Activated CD8-positive, alpha-beta T cell treated with anti-CD3 and anti-CD28 coated beads, Interleukin-2, amount 10 ng/mL, durations not matched to agents 7 days and 5 days (primary cell): ENCODE measurements at regions not wholly inside any gene's neighbourhood (a gene's known extent, or its start where the extent isn't known, plus 50 kb on each side); places are given as distances from the start of the nearest gene placed in this dataset.

Source experiments
- ATAC-seq: fragments of 150-1000 bp; cut with Tn5 transposase; one replicate; pipeline ENCODE4 v1.10.0; 2021; ENCODE audit warnings: moderate library complexity
- CTCF ChIA-PET: fragments of 350-600 bp; sonication (Branson Sonifier 250); formaldehyde crosslinking; loops from one replicate; lab custom pipeline; 2021; ENCODE audit warnings: antibody characterized with exemption; lab: Charles Lee
- POLR2A ChIA-PET: fragments of 350-600 bp; sonication (Branson Sonifier 250); formaldehyde crosslinking; loops from one replicate; lab custom pipeline; 2021; ENCODE audit warnings: antibody characterized with exemption; lab: Charles Lee
- DNase-seq: peaks from one replicate; pipeline ENCODE4 v3.0.0-alpha.2; 2020
- H3K27ac Mint-ChIP-seq: one replicate; pipeline ENCODE4 v1.8.0; 2021; ENCODE audit warnings: mild to moderate bottlenecking, mixed read lengths
- H3K27me3 Mint-ChIP-seq: one replicate; pipeline ENCODE4 v1.8.0; 2021; ENCODE audit warnings: low read depth, mixed read lengths
- H3K36me3 Mint-ChIP-seq: one replicate; pipeline ENCODE4 v1.8.0; 2021; ENCODE audit warnings: low read depth, mixed read lengths
- H3K4me1 Mint-ChIP-seq: one replicate; pipeline ENCODE4 v1.8.0; 2021; ENCODE audit warnings: low read depth, mixed read lengths
- H3K4me3 Mint-ChIP-seq: one replicate; pipeline ENCODE4 v1.8.0; 2021; ENCODE audit warnings: mild to moderate bottlenecking, mixed read lengths
- H3K9me3 Mint-ChIP-seq: one replicate; pipeline ENCODE4 v1.8.0; 2022; ENCODE audit warnings: mixed read lengths; ENCODE audit not compliant: insufficient read depth

- Mint-ChIP-seq H3K4me1 (peaks cover 6% of the 10 kb centered on the region), H3K27ac (no peak overlapping the region), H3K4me3 (no peak overlapping the region), H3K27me3 (peaks cover 9% of the 10 kb centered on the region), H3K36me3 (no peaks in the 10 kb centered on the region), H3K9me3 (no peaks in the 10 kb centered on the region)
- ATAC-seq (no peak), DNase-seq (no peak)
- ChIA-PET POLR2A (no interaction called here), CTCF (interaction anchor here (0.7 kb wide), 1 partner anchor 10 kb away, joined by 3 read pairs; no protein-coding TSS in a partner anchor)
These were observed 163.3 kb upstream of the MBNL1 start for GRCh38 chr3:152105446-152105845.

DNA sequence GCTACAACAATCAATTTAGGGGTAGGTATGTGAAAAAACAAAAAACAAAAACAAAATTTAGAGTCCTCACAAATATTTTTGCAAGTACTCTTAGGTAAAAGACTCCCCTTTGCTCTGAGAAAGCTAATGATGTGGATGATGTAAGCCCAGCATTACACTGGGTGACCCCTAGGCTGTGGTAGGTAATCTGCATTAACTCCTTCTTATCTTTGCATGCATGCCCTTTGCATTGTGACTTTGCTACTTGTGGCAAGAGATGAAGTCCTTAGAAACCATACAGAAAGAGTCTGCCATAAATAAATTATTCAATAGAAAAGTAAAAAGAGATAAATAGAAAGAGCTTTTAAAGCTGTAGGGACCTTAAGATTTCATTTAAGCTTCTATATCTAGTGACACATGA lies 159.7 kb upstream of the MBNL1 start:
- no peaks in the 10 kb centered on the region for H3K36me3 Mint-ChIP-seq
- H3K9me3 Mint-ChIP-seq: no peaks in the 10 kb centered on the region
- no peaks in the 10 kb centered on the region for H3K4me1 Mint-ChIP-seq
- no peak overlapping the region for H3K4me3 Mint-ChIP-seq
- no peak overlapping the region for H3K27ac Mint-ChIP-seq
- ATAC-seq: no peak
- DNase-seq: no peak
- ChIA-PET CTCF (interaction anchor here (1.0 kb wide), 1 partner anchor 9 kb away, joined by 3 read pairs; no protein-coding TSS in a partner anchor), POLR2A (no interaction called here)
- H3K27me3 Mint-ChIP-seq: peaks cover 8% of the 10 kb centered on the region

- Mint-ChIP-seq H3K4me1 (no peaks in the 10 kb centered on the region), H3K27me3 (peaks cover 10% of the 10 kb centered on the region), H3K36me3 (no peaks in the 10 kb centered on the region), H3K9me3 (no peaks in the 10 kb centered on the region), H3K27ac (no peak overlapping the region), H3K4me3 (no peak overlapping the region)
- ChIA-PET POLR2A (interaction anchor here (0.5 kb wide), 1 partner anchor 202 kb away, joined by 4 read pairs; no protein-coding TSS in a partner anchor), CTCF (interaction anchor here (0.8 kb wide), 1 partner anchor 15 kb away, joined by 3 read pairs; no protein-coding TSS in a partner anchor)
- DNase-seq (no peak), ATAC-seq (no peak)
These were observed 155.3 kb upstream of the MBNL1 start for GRCh38 chr3:152113413-152113812.

DNA sequence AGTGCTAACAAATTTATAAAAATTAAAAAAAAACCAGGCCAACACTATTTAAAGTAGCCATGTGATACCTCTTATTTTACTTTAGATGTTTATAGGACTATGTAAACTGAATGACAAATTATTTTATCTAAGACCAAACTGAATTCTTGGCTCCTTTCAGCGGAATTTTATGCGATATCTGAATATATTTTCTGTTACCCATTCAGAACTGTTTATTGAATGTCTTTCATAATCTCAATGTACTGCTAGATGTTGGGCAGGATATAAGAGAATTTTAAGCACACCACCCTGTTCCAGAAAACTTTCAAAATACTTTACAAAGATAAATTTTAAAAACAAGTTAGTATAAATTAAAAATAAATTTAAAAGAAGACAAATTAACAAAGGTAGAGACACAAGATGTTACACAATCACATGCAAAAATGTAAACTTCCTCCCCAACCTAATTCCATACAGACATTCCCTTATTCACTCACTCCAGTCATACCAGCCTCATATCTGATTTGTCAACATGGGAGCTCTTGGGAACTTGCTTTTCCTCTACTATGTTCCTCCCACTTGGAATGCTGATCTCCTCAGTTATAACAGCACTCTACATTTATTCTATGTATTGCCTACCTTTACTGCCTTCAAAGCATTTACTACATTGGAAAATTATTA lies 154.6 kb upstream of the MBNL1 start:
- POLR2A ChIA-PET: no interaction called here
- Mint-ChIP-seq H3K9me3 (no peaks in the 10 kb centered on the region), H3K36me3 (no peaks in the 10 kb centered on the region), H3K27me3 (peaks cover 10% of the 10 kb centered on the region), H3K27ac (no peak overlapping the region), H3K4me1 (no peaks in the 10 kb centered on the region), H3K4me3 (no peak overlapping the region)
- ATAC-seq (no peak), DNase-seq (no peak)
- CTCF ChIA-PET: interaction anchor here (0.8 kb wide), 1 partner anchor 14 kb away, joined by 3 read pairs; no protein-coding TSS in a partner anchor

DNA sequence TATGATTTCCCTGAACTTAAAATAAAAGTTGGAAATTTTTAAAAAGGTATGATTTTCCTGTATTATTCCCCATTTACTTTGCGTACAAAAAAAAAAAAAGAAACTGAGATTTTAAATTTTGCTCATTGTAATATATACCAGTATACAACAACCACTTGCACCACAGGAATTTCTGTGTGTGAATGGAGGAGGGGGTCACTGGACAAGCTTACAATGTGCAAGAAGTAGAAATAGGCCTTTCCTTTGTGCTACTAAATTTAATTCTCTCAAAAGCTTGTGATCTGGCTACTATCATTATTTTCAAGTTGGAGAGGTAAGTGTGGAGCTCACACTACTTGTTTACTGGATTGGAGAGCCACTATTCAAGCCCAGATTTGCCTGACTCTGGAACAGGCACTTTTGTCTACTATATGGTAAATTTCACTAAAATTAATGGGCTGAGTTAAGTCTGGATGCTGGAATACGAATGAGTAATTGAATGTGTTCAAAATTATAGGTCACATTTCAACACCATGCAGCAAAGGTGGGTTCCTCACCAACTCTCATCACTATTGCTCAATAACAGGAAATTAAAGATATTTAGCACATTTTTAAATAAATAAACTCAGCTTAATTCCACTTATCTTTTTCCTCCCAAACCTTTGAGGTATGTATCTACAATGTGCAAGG lies 148.0 kb upstream of the MBNL1 start:
- POLR2A ChIA-PET: no interaction called here

GRCh38 chr3:152121270-152121636 lies 147.5 kb upstream of the MBNL1 start:
- Mint-ChIP-seq H3K4me1 (peaks cover 3% of the 10 kb centered on the region), H3K4me3 (no peak overlapping the region), H3K27ac (no peak overlapping the region), H3K27me3 (no peaks in the 10 kb centered on the region), H3K36me3 (no peaks in the 10 kb centered on the region), H3K9me3 (no peaks in the 10 kb centered on the region)
- DNase-seq: no peak
- ChIA-PET POLR2A (no interaction called here), CTCF (interaction anchor here (1.5 kb wide), 1 partner anchor 39 kb away, joined by 4 read pairs; no protein-coding TSS in a partner anchor)
- no peak for ATAC-seq

More for the DNA sequence above, 148.0 kb upstream of the MBNL1 start:
- Mint-ChIP-seq H3K36me3 (no peaks in the 10 kb centered on the region), H3K4me3 (no peak overlapping the region), H3K4me1 (peaks cover 3% of the 10 kb centered on the region), H3K9me3 (no peaks in the 10 kb centered on the region), H3K27me3 (peaks cover 1% of the 10 kb centered on the region), H3K27ac (no peak overlapping the region)
- no peak for DNase-seq
- CTCF ChIA-PET: interaction anchor here (1.5 kb wide), 1 partner anchor 40 kb away, joined by 4 read pairs; no protein-coding TSS in a partner anchor
- ATAC-seq: no peak

- Mint-ChIP-seq H3K4me3 (no peak overlapping the region), H3K27ac (no peak overlapping the region), H3K36me3 (no peaks in the 10 kb centered on the region), H3K9me3 (no peaks in the 10 kb centered on the region), H3K27me3 (peaks cover 2% of the 10 kb centered on the region), H3K4me1 (peaks cover 8% of the 10 kb centered on the region)
- CTCF ChIA-PET: no interaction called here
- no peak for ATAC-seq
- DNase-seq: no peak
- POLR2A ChIA-PET: no interaction called here
These were observed 145.9 kb upstream of the MBNL1 start for GRCh38 chr3:152122851-152123250.

GRCh38 chr3:152123457-152123856 lies 145.3 kb upstream of the MBNL1 start:
- H3K27me3 Mint-ChIP-seq: peaks cover 2% of the 10 kb centered on the region
- H3K9me3 Mint-ChIP-seq: no peaks in the 10 kb centered on the region
- ChIA-PET CTCF (no interaction called here), POLR2A (no interaction called here)
- H3K4me3 Mint-ChIP-seq: no peak overlapping the region
- H3K27ac Mint-ChIP-seq: no peak overlapping the region
- no peaks in the 10 kb centered on the region for H3K36me3 Mint-ChIP-seq
- H3K4me1 Mint-ChIP-seq: peaks cover 8% of the 10 kb centered on the region
- DNase-seq: no peak
- no peak for ATAC-seq

- CTCF ChIA-PET: interaction anchor here (1.6 kb wide), 1 partner anchor 14 kb away, joined by 4 read pairs; no protein-coding TSS in a partner anchor
- ATAC-seq (no peak), DNase-seq (no peak)
- Mint-ChIP-seq H3K4me1 (peaks cover 5% of the 10 kb centered on the region), H3K4me3 (no peak overlapping the region), H3K27ac (no peak overlapping the region), H3K9me3 (no peaks in the 10 kb centered on the region), H3K27me3 (peaks cover 2% of the 10 kb centered on the region), H3K36me3 (no peaks in the 10 kb centered on the region)
- POLR2A ChIA-PET: no interaction called here
These were observed 142.5 kb upstream of the MBNL1 start for GRCh38 chr3:152126260-152126659.

DNA sequence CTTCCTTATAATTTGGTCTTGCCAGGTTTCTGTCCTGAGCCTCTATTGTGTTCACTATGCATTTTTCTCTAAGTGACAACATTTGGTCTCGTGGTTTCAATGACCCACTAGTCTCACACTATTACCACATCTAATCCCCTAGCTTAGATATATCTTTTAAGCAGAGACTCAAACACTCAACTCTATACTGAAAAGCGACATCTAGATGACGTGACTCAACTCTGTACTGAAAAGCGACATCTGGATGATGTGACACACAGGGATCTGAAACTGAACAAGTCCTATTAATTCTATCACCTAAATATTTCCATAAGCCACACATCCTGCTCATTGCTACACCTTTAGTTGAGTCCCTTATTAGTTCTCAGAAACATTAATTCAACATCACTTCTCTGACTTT lies 141.7 kb upstream of the MBNL1 start:
- DNase-seq (no peak), ATAC-seq (peak; percentile 39)
- Mint-ChIP-seq H3K36me3 (no peaks in the 10 kb centered on the region), H3K4me1 (peaks cover 5% of the 10 kb centered on the region), H3K4me3 (no peak overlapping the region), H3K27me3 (peaks cover 2% of the 10 kb centered on the region), H3K9me3 (no peaks in the 10 kb centered on the region), H3K27ac (no peak overlapping the region)
- ChIA-PET POLR2A (no interaction called here), CTCF (interaction anchor here (0.7 to 1.6 kb wide), 2 partner anchors 13 to 57 kb away, joined by 4 read pairs; no protein-coding TSS in a partner anchor)

DNA sequence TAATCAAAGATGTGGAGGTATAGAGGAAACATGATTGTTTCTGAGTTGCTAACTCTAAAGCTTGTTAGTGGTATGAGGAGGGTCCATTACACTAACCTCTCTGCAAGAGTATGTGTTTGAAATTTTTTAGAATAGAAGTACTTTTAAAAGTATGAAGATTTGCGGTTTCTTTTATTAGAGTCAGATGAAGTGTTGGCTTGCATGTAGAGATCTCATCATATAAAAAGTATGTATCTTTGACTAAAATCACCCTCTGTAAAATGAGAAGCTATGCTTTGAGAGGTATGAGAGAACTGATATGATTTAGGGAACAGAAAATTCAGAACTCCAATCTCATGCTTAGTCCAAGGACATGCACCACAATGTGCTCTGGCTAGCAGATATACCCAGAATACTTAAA lies 140.4 kb upstream of the MBNL1 start:
- no peak overlapping the region for H3K4me3 Mint-ChIP-seq
- DNase-seq: no peak
- no peak overlapping the region for H3K27ac Mint-ChIP-seq
- ChIA-PET POLR2A (interaction anchor here (0.7 kb wide), 1 partner anchor 140 kb away, joined by 3 read pairs; the partner anchor contains the start of gene MBNL1), CTCF (interaction anchor here (1.3 kb wide), 1 partner anchor 15 kb away, joined by 3 read pairs; no protein-coding TSS in a partner anchor)
- ATAC-seq: no peak
- H3K9me3 Mint-ChIP-seq: no peaks in the 10 kb centered on the region
- H3K36me3 Mint-ChIP-seq: no peaks in the 10 kb centered on the region
- H3K4me1 Mint-ChIP-seq: peaks cover 5% of the 10 kb centered on the region
- peaks cover 2% of the 10 kb centered on the region for H3K27me3 Mint-ChIP-seq

GRCh38 chr3:152139651-152140050 lies 129.1 kb upstream of the MBNL1 start:
- DNase-seq (no peak), ATAC-seq (no peak)
- CTCF ChIA-PET: interaction anchor here (1.5 to 1.7 kb wide), 2 partner anchors 13 to 21 kb away, joined by 4 to 5 read pairs; no protein-coding TSS in a partner anchor
- Mint-ChIP-seq H3K9me3 (peaks cover 5% of the 10 kb centered on the region), H3K36me3 (no peaks in the 10 kb centered on the region), H3K4me1 (no peaks in the 10 kb centered on the region), H3K27ac (no peak overlapping the region), H3K4me3 (no peak overlapping the region), H3K27me3 (peaks cover 2% of the 10 kb centered on the region)
- POLR2A ChIA-PET: no interaction called here
